ENCODE measurements at regions not wholly inside any gene's neighbourhood (a gene's known extent, or its start where the extent isn't known, plus 50 kb on each side); places are given as distances from the start of the nearest gene placed in this dataset.
"Not testable (repeated sequence)": the region's sequence is repeated elsewhere in the genome, so short reads cannot be mapped to it uniquely, and the experiment has no call there.

GRCh38 chr7:13731643-13732042, 257.8 kb downstream of the ETV1 start:
- DNase-seq (ENCODE audit: low spot score) = no peak
- peaks cover 3% of the 10 kb centered on the region for H3K9me3 Mint-ChIP-seq
- H3K4me3 Mint-ChIP-seq = no peak overlapping the region
- no peaks in the 10 kb centered on the region for H3K36me3 Mint-ChIP-seq (ENCODE audit: low read depth)
- no peaks in the 10 kb centered on the region for H3K4me1 Mint-ChIP-seq (ENCODE audit: low read depth)
- intact Hi-C loops (cut with micrococcal nuclease) = no loop called here
- H3K27me3 Mint-ChIP-seq (ENCODE audit: insufficient read depth) = no peaks in the 10 kb centered on the region
- H3K27ac Mint-ChIP-seq = no peak overlapping the region

GRCh38 chr7:13737563-13737962, 251.9 kb downstream of the ETV1 start:
- intact Hi-C loops (cut with micrococcal nuclease) = no loop called here
- DNase-seq (ENCODE audit: low spot score) = no peak
- H3K27ac Mint-ChIP-seq = no peak overlapping the region

GRCh38 chr7:13742126-13742525, 247.3 kb downstream of the ETV1 start:
- no peak overlapping the region for H3K27ac Mint-ChIP-seq
- intact Hi-C loops (cut with micrococcal nuclease) = no loop called here
- no peaks in the 10 kb centered on the region for H3K27me3 Mint-ChIP-seq (ENCODE audit: insufficient read depth)
- H3K36me3 Mint-ChIP-seq (ENCODE audit: low read depth) = no peaks in the 10 kb centered on the region
- H3K4me1 Mint-ChIP-seq (ENCODE audit: low read depth) = no peaks in the 10 kb centered on the region
- DNase-seq (ENCODE audit: low spot score) = no peak
- H3K4me3 Mint-ChIP-seq = no peak overlapping the region
- no peaks in the 10 kb centered on the region for H3K9me3 Mint-ChIP-seq

More at GRCh38 chr7:13737563-13737962, 251.9 kb downstream of the ETV1 start:
- no peaks in the 10 kb centered on the region for H3K9me3 Mint-ChIP-seq
- H3K4me3 Mint-ChIP-seq = no peak overlapping the region
- H3K27me3 Mint-ChIP-seq (ENCODE audit: insufficient read depth) = no peaks in the 10 kb centered on the region
- H3K36me3 Mint-ChIP-seq (ENCODE audit: low read depth) = no peaks in the 10 kb centered on the region
- H3K4me1 Mint-ChIP-seq (ENCODE audit: low read depth) = no peaks in the 10 kb centered on the region

GRCh38 chr7:13742811-13743210, 246.7 kb downstream of the ETV1 start:
- Mint-ChIP-seq H3K4me3 (no peak overlapping the region), H3K4me1 (ENCODE audit: low read depth) (no peaks in the 10 kb centered on the region), H3K36me3 (ENCODE audit: low read depth) (no peaks in the 10 kb centered on the region), H3K27me3 (ENCODE audit: insufficient read depth) (no peaks in the 10 kb centered on the region), H3K27ac (no peak overlapping the region), H3K9me3 (no peaks in the 10 kb centered on the region)
- DNase-seq (ENCODE audit: low spot score) = no peak
- intact Hi-C loops (cut with micrococcal nuclease) = no loop called here

GRCh38 chr7:13743226-13743625, 246.2 kb downstream of the ETV1 start:
- no peak overlapping the region for H3K4me3 Mint-ChIP-seq
- H3K9me3 Mint-ChIP-seq = no peaks in the 10 kb centered on the region
- intact Hi-C loops (cut with micrococcal nuclease) = no loop called here
- no peaks in the 10 kb centered on the region for H3K36me3 Mint-ChIP-seq (ENCODE audit: low read depth)
- H3K27ac Mint-ChIP-seq = no peak overlapping the region
- no peak for DNase-seq (ENCODE audit: low spot score)
- no peaks in the 10 kb centered on the region for H3K27me3 Mint-ChIP-seq (ENCODE audit: insufficient read depth)
- no peaks in the 10 kb centered on the region for H3K4me1 Mint-ChIP-seq (ENCODE audit: low read depth)

GRCh38 chr7:13745530-13745929, 243.9 kb downstream of the ETV1 start:
- no peak overlapping the region for H3K4me3 Mint-ChIP-seq
- DNase-seq (ENCODE audit: low spot score) = no peak
- H3K36me3 Mint-ChIP-seq (ENCODE audit: low read depth) = no peaks in the 10 kb centered on the region
- no peaks in the 10 kb centered on the region for H3K9me3 Mint-ChIP-seq
- H3K27ac Mint-ChIP-seq = no peak overlapping the region
- no peaks in the 10 kb centered on the region for H3K27me3 Mint-ChIP-seq (ENCODE audit: insufficient read depth)
- H3K4me1 Mint-ChIP-seq (ENCODE audit: low read depth) = no peaks in the 10 kb centered on the region
- intact Hi-C loops (cut with micrococcal nuclease) = no loop called here

- Mint-ChIP-seq H3K4me1 (ENCODE audit: low read depth) (no peaks in the 10 kb centered on the region), H3K4me3 (no peak overlapping the region), H3K36me3 (ENCODE audit: low read depth) (no peaks in the 10 kb centered on the region), H3K9me3 (no peaks in the 10 kb centered on the region), H3K27ac (no peak overlapping the region), H3K27me3 (ENCODE audit: insufficient read depth) (no peaks in the 10 kb centered on the region)
- intact Hi-C loops (cut with micrococcal nuclease) = no loop called here
- no peak for DNase-seq (ENCODE audit: low spot score)
Observed at GRCh38 chr7:13748998-13749397, 240.5 kb downstream of the ETV1 start.

GRCh38 chr7:13749636-13750035, 239.8 kb downstream of the ETV1 start:
- H3K4me3 Mint-ChIP-seq = no peak overlapping the region

GRCh38 chr7:13751766-13752165, 237.7 kb downstream of the ETV1 start:
- Mint-ChIP-seq H3K9me3 (no peaks in the 10 kb centered on the region), H3K4me3 (no peak overlapping the region), H3K4me1 (ENCODE audit: low read depth) (no peaks in the 10 kb centered on the region), H3K27me3 (ENCODE audit: insufficient read depth) (no peaks in the 10 kb centered on the region), H3K27ac (no peak overlapping the region), H3K36me3 (ENCODE audit: low read depth) (no peaks in the 10 kb centered on the region)
- intact Hi-C loops (cut with micrococcal nuclease) = no loop called here
- no peak for DNase-seq (ENCODE audit: low spot score)

More at GRCh38 chr7:13749636-13750035, 239.8 kb downstream of the ETV1 start:
- H3K9me3 Mint-ChIP-seq = no peaks in the 10 kb centered on the region
- no peak for DNase-seq (ENCODE audit: low spot score)
- H3K27ac Mint-ChIP-seq = no peak overlapping the region
- no peaks in the 10 kb centered on the region for H3K36me3 Mint-ChIP-seq (ENCODE audit: low read depth)
- intact Hi-C loops (cut with micrococcal nuclease) = no loop called here
- H3K4me1 Mint-ChIP-seq (ENCODE audit: low read depth) = no peaks in the 10 kb centered on the region
- no peaks in the 10 kb centered on the region for H3K27me3 Mint-ChIP-seq (ENCODE audit: insufficient read depth)

GRCh38 chr7:13757841-13758240, 231.6 kb downstream of the ETV1 start:
- no peak for DNase-seq (ENCODE audit: low spot score)
- H3K36me3 Mint-ChIP-seq (ENCODE audit: low read depth) = no peaks in the 10 kb centered on the region
- H3K4me3 Mint-ChIP-seq = no peak overlapping the region
- H3K27ac Mint-ChIP-seq = no peak overlapping the region
- intact Hi-C loops (cut with micrococcal nuclease) = no loop called here
- no peaks in the 10 kb centered on the region for H3K4me1 Mint-ChIP-seq (ENCODE audit: low read depth)
- H3K27me3 Mint-ChIP-seq (ENCODE audit: insufficient read depth) = no peaks in the 10 kb centered on the region
- no peaks in the 10 kb centered on the region for H3K9me3 Mint-ChIP-seq

GRCh38 chr7:13765853-13766252, 223.6 kb downstream of the ETV1 start:
- H3K4me1 Mint-ChIP-seq (ENCODE audit: low read depth); H3K36me3 Mint-ChIP-seq (ENCODE audit: low read depth); DNase-seq (ENCODE audit: low spot score); H3K4me3 Mint-ChIP-seq; intact Hi-C loops (cut with micrococcal nuclease); H3K27me3 Mint-ChIP-seq (ENCODE audit: insufficient read depth); H3K27ac Mint-ChIP-seq: not testable (repeated sequence)
- peaks cover 10% of the 10 kb centered on the region for H3K9me3 Mint-ChIP-seq

GRCh38 chr7:13770305-13770704, 219.2 kb downstream of the ETV1 start:
- DNase-seq (ENCODE audit: low spot score) = no peak
- Mint-ChIP-seq H3K27ac (no peak overlapping the region), H3K4me3 (no peak overlapping the region), H3K4me1 (ENCODE audit: low read depth) (no peaks in the 10 kb centered on the region), H3K27me3 (ENCODE audit: insufficient read depth) (no peaks in the 10 kb centered on the region), H3K9me3 (peaks cover 4% of the 10 kb centered on the region), H3K36me3 (ENCODE audit: low read depth) (no peaks in the 10 kb centered on the region)
- intact Hi-C loops (cut with micrococcal nuclease) = no loop called here

- H3K27me3 Mint-ChIP-seq (ENCODE audit: insufficient read depth) = no peaks in the 10 kb centered on the region
- no peak for DNase-seq (ENCODE audit: low spot score)
- H3K27ac Mint-ChIP-seq = no peak overlapping the region
- no peaks in the 10 kb centered on the region for H3K4me1 Mint-ChIP-seq (ENCODE audit: low read depth)
- no peaks in the 10 kb centered on the region for H3K36me3 Mint-ChIP-seq (ENCODE audit: low read depth)
- H3K9me3 Mint-ChIP-seq = no peaks in the 10 kb centered on the region
- H3K4me3 Mint-ChIP-seq = no peak overlapping the region
- intact Hi-C loops (cut with micrococcal nuclease) = no loop called here
Observed at GRCh38 chr7:13774976-13775375, 214.5 kb downstream of the ETV1 start.

- intact Hi-C loops (cut with micrococcal nuclease) = no loop called here
- Mint-ChIP-seq H3K27ac (no peak overlapping the region), H3K27me3 (ENCODE audit: insufficient read depth) (no peaks in the 10 kb centered on the region), H3K4me1 (ENCODE audit: low read depth) (no peaks in the 10 kb centered on the region), H3K9me3 (no peaks in the 10 kb centered on the region), H3K36me3 (ENCODE audit: low read depth) (no peaks in the 10 kb centered on the region), H3K4me3 (no peak overlapping the region)
- DNase-seq (ENCODE audit: low spot score) = no peak
Observed at GRCh38 chr7:13777242-13777641, 212.2 kb downstream of the ETV1 start.
